GM12878 (cell line): ENCODE measurements at regions not wholly inside any gene's neighbourhood (a gene's known extent, or its start where the extent isn't known, plus 50 kb on each side); places are given as distances from the start of the nearest gene placed in this dataset.

ENCODE experiments used
- ATAC-seq: fragments of 200-7000 bp; cut with Tn5 transposase; 3 replicates; pipeline ENCODE4 v1.9.1; 2020; ENCODE audit warnings: mild to moderate bottlenecking, moderate library complexity
- BruUV-seq: library from RNA; stranded (reverse); fragments of 400-500 nt; replicated peaks from 2 replicates; lab custom pipeline; 2021; lab: Mats Ljungman, UMichigan
- CTCF ChIA-PET: fragments of 300-600 bp; sonication (Branson Sonifier 250); formaldehyde crosslinking; extraction: SDS; loops from one replicate; lab custom pipeline; 2021; ENCODE audit warnings: inconsistent platforms; lab: Yijun Ruan, JAX
- POLR2A ChIA-PET: fragments of 350-600 bp; formaldehyde crosslinking; extraction: SDS; loops from one replicate; lab custom pipeline; 2021; ENCODE audit warnings: inconsistent platforms; lab: Charles Lee
- RAD21 ChIA-PET: fragments of 300-600 bp; sonication (Branson Sonifier 250); formaldehyde crosslinking; loops from one replicate; lab custom pipeline; 2023; ENCODE audit warnings: antibody characterized with exemption; ENCODE audit not compliant: unreplicated experiment; lab: Charles Lee
- SMC1A ChIA-PET: fragments of 300-600 bp; sonication (Branson Sonifier 250); formaldehyde crosslinking; loops from one replicate; lab custom pipeline; 2023; ENCODE audit not compliant: unreplicated experiment, uncharacterized antibody; lab: Charles Lee
- DNase-seq: peaks from one replicate; pipeline ENCODE4 v3.0.0-alpha.2; 2011; ENCODE audit warnings: low read depth, low spot score
- FAIRE-seq: peaks from 3 replicates; lab custom pipeline; 2011; peaks lifted over from hg19 to GRCh38; lab: Jason Lieb, UNC
- H2AFZ ChIP-seq: 2 replicates; pipeline ENCODE4 v1.6.0; 2011; ENCODE audit warnings: low read depth, low read length, control low read depth; ENCODE audit not compliant: control insufficient read depth
- H3K27ac ChIP-seq: 2 replicates; pipeline ENCODE4 v1.5.1; 2011; ENCODE audit warnings: control low read depth; ENCODE audit not compliant: control insufficient read depth, insufficient read depth
- H3K27me3 ChIP-seq, 2 experiments: replicated peaks in 1 of 2; 2 replicates each; pipeline versions ENCODE4 v1.6.0 to v1.6.1; 2011; ENCODE audit warnings: low read length in 1 of 2; ENCODE audit not compliant: control insufficient read depth in 2 of 2, insufficient read depth in 2 of 2
- H3K36me3 ChIP-seq, 2 experiments: 2 replicates each; pipeline ENCODE4 v1.5.1; 2011; ENCODE audit warnings: low read length in 1 of 2; ENCODE audit not compliant: control insufficient read depth in 2 of 2, insufficient read depth in 2 of 2
- H3K4me1 ChIP-seq: 2 replicates; pipeline ENCODE4 v1.6.1; 2011; ENCODE audit warnings: mild to moderate bottlenecking, low read length, moderate library complexity, mixed read lengths; ENCODE audit not compliant: control insufficient read depth, insufficient read depth
- H3K4me2 ChIP-seq: 2 replicates; pipeline ENCODE4 v1.6.0; 2011; ENCODE audit warnings: control low read depth; ENCODE audit not compliant: control insufficient read depth, insufficient read depth
- H3K4me3 ChIP-seq: fragments of 200-600 bp; sonication (generic); 2 replicates; pipeline ENCODE4 v1.5.1; 2016
- H3K79me2 ChIP-seq: 2 replicates; pipeline ENCODE4 v1.6.0; 2011; ENCODE audit warnings: low read length; ENCODE audit not compliant: control insufficient read depth, insufficient read depth
- H3K9ac ChIP-seq: 2 replicates; pipeline ENCODE4 v1.8.0; 2011; ENCODE audit warnings: low read length, control low read depth, mixed read lengths; ENCODE audit not compliant: control insufficient read depth, insufficient read depth
- H3K9me3 ChIP-seq: replicated peaks from 3 replicates; pipeline ENCODE4 v1.5.1; 2011; ENCODE audit warnings: mild to moderate bottlenecking, low read length; ENCODE audit not compliant: control insufficient read depth, insufficient read depth
- H4K20me1 ChIP-seq: 2 replicates; pipeline ENCODE4 v1.6.0; 2011; ENCODE audit not compliant: control insufficient read depth, insufficient read depth
- E2F4 ChIP-seq: IDR thresholded peaks from 2 replicates; pipeline ENCODE4 v1.6.1; 2012; ENCODE audit warnings: low read depth, low read length, improper control_type of control experiment
- ESRRA ChIP-seq: IDR thresholded peaks from 2 replicates; pipeline ENCODE4 v1.6.1; 2012; ENCODE audit warnings: mild to moderate bottlenecking, low read length, improper control_type of control experiment
- ETV6 ChIP-seq, 2 experiments: fragments of 450-650 bp in 1 of 2; IDR thresholded peaks in 1 of 2; conservative IDR thresholded peaks in 1 of 2; 2 replicates each; pipeline ENCODE4 v1.6.1; 2014; ENCODE audit warnings: antibody characterized with exemption in 1 of 2, borderline replicate concordance in 1 of 2, low read depth in 1 of 2, mild to moderate bottlenecking in 1 of 2, moderate library complexity in 1 of 2
- ZBTB11 ChIP-seq: fragments of 450-650 bp; formaldehyde crosslinking; IDR thresholded peaks from 2 replicates; pipeline ENCODE4 v1.5.0; 2022; ENCODE audit warnings: mild to moderate bottlenecking, missing genetic modification characterization
- WGBS: methylation state at CpG from one replicate; pipeline ENCODE4 v1.1.6; 2016; ENCODE audit warnings: low lambda C conversion rate; ENCODE audit not compliant: insufficient replicate concordance, insufficient coverage; ENCODE audit errors: missing lambda C conversion rate; 5-methylcytosine and 5-hydroxymethylcytosine counted together
- in situ Hi-C: fragments of 300-500 bp; cut with MboI; formaldehyde crosslinking; loops from 9 replicates; pipeline ENCODE4 v1.14.3; 2018; ENCODE audit warnings: mixed read lengths
- intact Hi-C: fragments of 100-400 bp; cut with micrococcal nuclease; formaldehyde crosslinking; loops from one replicate; pipeline ENCODE4 v1.14.2; 2022; ENCODE audit not compliant: unreplicated experiment
- TF ChIP-seq, protein P1 (sequence below): fragments of 450-650 bp; IDR thresholded peaks from 2 replicates; pipeline ENCODE4 v1.6.1; 2017; ENCODE audit warnings: mild to moderate bottlenecking, moderate library complexity

GRCh38 chr2:156046900-156047299 lies 285.6 kb downstream of the NR4A2 start:
- no TSS peak for BruUV-seq
- Histone ChIP-seq H3K27me3 (no peaks in the 10 kb centered on the region), H3K4me1 (no peaks in the 10 kb centered on the region), H3K9me3 (no peaks in the 10 kb centered on the region)
- intact Hi-C loops = no loop called here
- no peak for DNase-seq
- no peak for TF ChIP-seq ZBTB11 (CRISPR knock-in tag)
- TF ChIP-seq, all 136 proteins: peak for 0
- 31% methylated on average over 2 of the region's 2 CpGs for WGBS
- Histone ChIP-seq H3K79me2 (no peaks in the 10 kb centered on the region), H3K4me2 (no peak overlapping the region), H3K9ac (no peak overlapping the region), H3K27ac (no peak overlapping the region), H2AFZ (no peak overlapping the region), H3K36me3 (no peaks in the 10 kb centered on the region), H4K20me1 (no peaks in the 10 kb centered on the region), H3K4me3 (no peak overlapping the region)
- POLR2A ChIA-PET = no interaction called here
- no peak for FAIRE-seq
- CTCF ChIA-PET = no interaction called here
- SMC1A ChIA-PET = no interaction called here
- RAD21 ChIA-PET = interaction anchor here (0.8 kb wide), 1 partner anchor 13 kb away, joined by 3 read pairs; no protein-coding TSS in a partner anchor
- in situ Hi-C loops = no loop called here
- ATAC-seq = no peak

- Histone ChIP-seq H3K4me2 (no peak overlapping the region), H3K79me2 (no peaks in the 10 kb centered on the region), H3K36me3 (no peaks in the 10 kb centered on the region), H3K9ac (no peak overlapping the region), H3K27me3 (no peaks in the 10 kb centered on the region; a peak in 1 of 4 replicates), H3K27ac (no peak overlapping the region), H2AFZ (no peak overlapping the region), H3K4me3 (no peak overlapping the region), H3K4me1 (no peaks in the 10 kb centered on the region), H4K20me1 (no peaks in the 10 kb centered on the region), H3K9me3 (no peaks in the 10 kb centered on the region)
- no peak for DNase-seq
- ChIA-PET CTCF (no interaction called here), POLR2A (no interaction called here), RAD21 (no interaction called here), SMC1A (interaction anchor here (1.2 kb wide), 1 partner anchor 20 kb away, joined by 3 read pairs; no protein-coding TSS in a partner anchor)
- in situ Hi-C loops = no loop called here
- BruUV-seq = no TSS peak
- intact Hi-C loops = no loop called here
- TF ChIP-seq, protein P1, sequence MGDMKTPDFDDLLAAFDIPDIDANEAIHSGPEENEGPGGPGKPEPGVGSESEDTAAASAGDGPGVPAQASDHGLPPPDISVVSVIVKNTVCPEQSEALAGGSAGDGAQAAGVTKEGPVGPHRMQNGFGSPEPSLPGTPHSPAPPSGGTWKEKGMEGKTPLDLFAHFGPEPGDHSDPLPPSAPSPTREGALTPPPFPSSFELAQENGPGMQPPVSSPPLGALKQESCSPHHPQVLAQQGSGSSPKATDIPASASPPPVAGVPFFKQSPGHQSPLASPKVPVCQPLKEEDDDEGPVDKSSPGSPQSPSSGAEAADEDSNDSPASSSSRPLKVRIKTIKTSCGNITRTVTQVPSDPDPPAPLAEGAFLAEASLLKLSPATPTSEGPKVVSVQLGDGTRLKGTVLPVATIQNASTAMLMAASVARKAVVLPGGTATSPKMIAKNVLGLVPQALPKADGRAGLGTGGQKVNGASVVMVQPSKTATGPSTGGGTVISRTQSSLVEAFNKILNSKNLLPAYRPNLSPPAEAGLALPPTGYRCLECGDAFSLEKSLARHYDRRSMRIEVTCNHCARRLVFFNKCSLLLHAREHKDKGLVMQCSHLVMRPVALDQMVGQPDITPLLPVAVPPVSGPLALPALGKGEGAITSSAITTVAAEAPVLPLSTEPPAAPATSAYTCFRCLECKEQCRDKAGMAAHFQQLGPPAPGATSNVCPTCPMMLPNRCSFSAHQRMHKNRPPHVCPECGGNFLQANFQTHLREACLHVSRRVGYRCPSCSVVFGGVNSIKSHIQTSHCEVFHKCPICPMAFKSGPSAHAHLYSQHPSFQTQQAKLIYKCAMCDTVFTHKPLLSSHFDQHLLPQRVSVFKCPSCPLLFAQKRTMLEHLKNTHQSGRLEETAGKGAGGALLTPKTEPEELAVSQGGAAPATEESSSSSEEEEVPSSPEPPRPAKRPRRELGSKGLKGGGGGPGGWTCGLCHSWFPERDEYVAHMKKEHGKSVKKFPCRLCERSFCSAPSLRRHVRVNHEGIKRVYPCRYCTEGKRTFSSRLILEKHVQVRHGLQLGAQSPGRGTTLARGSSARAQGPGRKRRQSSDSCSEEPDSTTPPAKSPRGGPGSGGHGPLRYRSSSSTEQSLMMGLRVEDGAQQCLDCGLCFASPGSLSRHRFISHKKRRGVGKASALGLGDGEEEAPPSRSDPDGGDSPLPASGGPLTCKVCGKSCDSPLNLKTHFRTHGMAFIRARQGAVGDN = no peak
- TF ChIP-seq ETV6 (conservative IDR thresholded peaks at IDR 0.05 in 1 of 2, IDR thresholded peaks at IDR 0.05 in 1 of 2; ENCODE audit: borderline replicate concordance in 1 of 2, low read depth in 1 of 2) (no peak), ESRRA (no peak), E2F4 (no peak)
- no peak for ATAC-seq
- FAIRE-seq = no peak
Measured at GRCh38 chr2:156042895-156043294, 289.6 kb downstream of the NR4A2 start.
